HEK293 (cell line): ENCODE measurements at regions not wholly inside any gene's neighbourhood (a gene's known extent, or its start where the extent isn't known, plus 50 kb on each side); places are given as distances from the start of the nearest gene placed in this dataset.

Experiments used
- CTCF ChIA-PET: fragments of 350-600 bp; formaldehyde crosslinking; extraction: SDS; loops from one replicate; lab custom pipeline; 2021; ENCODE audit warnings: antibody characterized with exemption; lab: Yijun Ruan, JAX
- POLR2A ChIA-PET: fragments of 300-600 bp; formaldehyde crosslinking; extraction: SDS; loops from one replicate; lab custom pipeline; 2020; ENCODE audit warnings: antibody characterized with exemption, inconsistent platforms; lab: Yijun Ruan, JAX
- H3K27ac ChIP-seq: fragments of 200-500 bp; sonication (Bioruptor generic); 2 replicates; pipeline ENCODE4 v1.5.1; 2014; ENCODE audit warnings: low read depth, low read length, control low read depth, inconsistent platforms; ENCODE audit errors: extremely low read depth
- H3K36me3 ChIP-seq, 2 experiments: fragments of 200-500 bp in 1 of 2; sonication (Bioruptor generic) in 1 of 2; 1 replicate in 1 of 2; 2 replicates in 1 of 2; pipeline ENCODE4 v1.5.1; 2014 to 2017; ENCODE audit warnings: inconsistent platforms in 2 of 2, low read length in 2 of 2; ENCODE audit not compliant: control insufficient read depth in 2 of 2, insufficient read depth in 1 of 2
- H3K4me1 ChIP-seq: fragments of 200-500 bp; sonication (Bioruptor generic); 2 replicates; pipeline ENCODE4 v1.5.1; 2014; ENCODE audit warnings: mild to moderate bottlenecking, low read length, inconsistent platforms; ENCODE audit not compliant: control insufficient read depth, insufficient read depth
- H3K4me3 ChIP-seq: 2 replicates; pipeline ENCODE4 v1.5.1; 2011; ENCODE audit warnings: low read depth, mild to moderate bottlenecking, control low read depth, low read length, moderate library complexity
- H3K9me3 ChIP-seq: fragments of 200-500 bp; sonication (Bioruptor generic); 2 replicates; pipeline ENCODE4 v1.5.1; 2014; ENCODE audit warnings: low read depth, low read length, inconsistent platforms; ENCODE audit not compliant: control insufficient read depth, insufficient read depth
- BCL11A ChIP-seq: fragments of 450-650 bp; formaldehyde crosslinking; IDR thresholded peaks from 2 replicates; pipeline ENCODE4 v1.5.1; 2016; ENCODE audit warnings: low read depth, missing biosample characterization, missing genetic modification characterization
- KLF17 ChIP-seq: fragments of 450-650 bp; formaldehyde crosslinking; IDR thresholded peaks from 2 replicates; pipeline ENCODE4 v1.5.1; 2016; ENCODE audit warnings: missing biosample characterization, missing genetic modification characterization
- REST ChIP-seq: fragments of 450-650 bp; formaldehyde crosslinking; IDR thresholded peaks from 2 replicates; pipeline ENCODE4 v1.5.1; 2016; ENCODE audit warnings: missing biosample characterization, missing genetic modification characterization
- SCRT1 ChIP-seq: fragments of 450-650 bp; formaldehyde crosslinking; IDR thresholded peaks from 2 replicates; pipeline ENCODE4 v1.5.1; 2016; ENCODE audit warnings: missing biosample characterization, missing genetic modification characterization, borderline replicate concordance
- ZBTB49 ChIP-seq: fragments of 450-650 bp; formaldehyde crosslinking; IDR thresholded peaks from 2 replicates; pipeline ENCODE4 v1.5.1; 2016; ENCODE audit warnings: missing biosample characterization, missing genetic modification characterization, low read depth
- ZFP69B ChIP-seq: fragments of 450-650 bp; formaldehyde crosslinking; IDR thresholded peaks from 2 replicates; pipeline ENCODE4 v1.5.1; 2016; ENCODE audit warnings: missing biosample characterization, missing genetic modification characterization
- ZNF23 ChIP-seq: fragments of 450-650 bp; formaldehyde crosslinking; IDR thresholded peaks from 2 replicates; pipeline ENCODE4 v1.5.1; 2016; ENCODE audit warnings: missing biosample characterization, missing genetic modification characterization, borderline replicate concordance
- ZNF292 ChIP-seq: fragments of 450-650 bp; formaldehyde crosslinking; IDR thresholded peaks from 2 replicates; pipeline ENCODE4 v1.5.1; 2016; ENCODE audit warnings: low read depth, missing biosample characterization, missing genetic modification characterization, borderline replicate concordance
- ZNF324 ChIP-seq: fragments of 450-650 bp; formaldehyde crosslinking; IDR thresholded peaks from 2 replicates; pipeline ENCODE4 v1.5.1; 2016; ENCODE audit warnings: missing biosample characterization, missing genetic modification characterization
- ZNF423 ChIP-seq: fragments of 450-650 bp; formaldehyde crosslinking; IDR thresholded peaks from 2 replicates; pipeline ENCODE4 v1.5.1; 2016; ENCODE audit warnings: missing biosample characterization, missing genetic modification characterization
- ZNF561 ChIP-seq: fragments of 450-650 bp; IDR thresholded peaks from 2 replicates; pipeline ENCODE4 v1.5.1; 2018; ENCODE audit warnings: missing biosample characterization, missing genetic modification characterization, borderline replicate concordance
- ZNF610 ChIP-seq: fragments of 450-650 bp; formaldehyde crosslinking; IDR thresholded peaks from 2 replicates; pipeline ENCODE4 v1.5.1; 2016; ENCODE audit warnings: missing biosample characterization, missing genetic modification characterization, borderline replicate concordance
- ZNF645 ChIP-seq: fragments of 450-650 bp; formaldehyde crosslinking; IDR thresholded peaks from 2 replicates; pipeline ENCODE4; 2016; ENCODE audit warnings: missing biosample characterization, missing genetic modification characterization
- ZSCAN23 ChIP-seq: fragments of 450-650 bp; formaldehyde crosslinking; IDR thresholded peaks from 2 replicates; pipeline ENCODE4 v1.5.1; 2016; ENCODE audit warnings: missing biosample characterization, missing genetic modification characterization

GRCh38 chr9:106120071-106120470, 425.7 kb downstream of the TMEM38B start:
- H3K27ac ChIP-seq = no peak overlapping the region
- ChIA-PET CTCF (no interaction called here), POLR2A (no interaction called here)
- H3K9me3 ChIP-seq = no peaks in the 10 kb centered on the region
- H3K36me3 ChIP-seq = no peaks in the 10 kb centered on the region
- TF ChIP-seq ZNF423 (tag by site-specific recombination) = no peak
- no peak for TF ChIP-seq BCL11A
- H3K4me1 ChIP-seq = no peaks in the 10 kb centered on the region
- H3K4me3 ChIP-seq = no peak overlapping the region

GRCh38 chr9:106127776-106128175, 433.4 kb downstream of the TMEM38B start:
- H3K27ac ChIP-seq = no peak overlapping the region
- no peak for TF ChIP-seq ZNF610 (tag by site-specific recombination)
- TF ChIP-seq SCRT1 = no peak
- no peak for TF ChIP-seq KLF17 (tag by site-specific recombination)
- no peak for TF ChIP-seq REST (tag by site-specific recombination)
- TF ChIP-seq, all 188 proteins: peak for 0
- CTCF ChIA-PET = no interaction called here
- Histone ChIP-seq H3K4me3 (no peak overlapping the region), H3K4me1 (no peaks in the 10 kb centered on the region), H3K9me3 (no peaks in the 10 kb centered on the region), H3K36me3 (no peaks in the 10 kb centered on the region)
- POLR2A ChIA-PET = no interaction called here

GRCh38 chr9:106130374-106130773, 436.0 kb downstream of the TMEM38B start:
- no peak overlapping the region for H3K27ac ChIP-seq
- H3K4me1 ChIP-seq = no peaks in the 10 kb centered on the region
- ChIA-PET CTCF (interaction anchor here (0.6 kb wide), 1 partner anchor 155 kb away, joined by 3 read pairs; no protein-coding TSS in a partner anchor), POLR2A (no interaction called here)
- no peaks in the 10 kb centered on the region for H3K9me3 ChIP-seq
- TF ChIP-seq ZBTB49 (tag by site-specific recombination) = no peak
- TF ChIP-seq ZSCAN23 (tag by site-specific recombination) = no peak
- no peak overlapping the region for H3K4me3 ChIP-seq
- no peaks in the 10 kb centered on the region for H3K36me3 ChIP-seq

- POLR2A ChIA-PET = no interaction called here
These were observed 449.4 kb downstream of the TMEM38B start for GRCh38 chr9:106143781-106144180.

More at GRCh38 chr9:106143781-106144180, 449.4 kb downstream of the TMEM38B start:
- Histone ChIP-seq H3K27ac (no peak overlapping the region), H3K9me3 (no peaks in the 10 kb centered on the region), H3K4me1 (no peaks in the 10 kb centered on the region), H3K36me3 (no peaks in the 10 kb centered on the region), H3K4me3 (no peak overlapping the region)
- TF ChIP-seq ZNF292 (tag by site-specific recombination) = no peak
- no peak for TF ChIP-seq ZNF23
- TF ChIP-seq ZNF561 = no peak
- no peak for TF ChIP-seq ZNF324 (tag by site-specific recombination)
- no peak for TF ChIP-seq ZFP69B
- TF ChIP-seq ZNF645 (tag by site-specific recombination) = no peak
- CTCF ChIA-PET = interaction anchor here (1.0 kb wide), 1 partner anchor 31 kb away, joined by 3 read pairs; no protein-coding TSS in a partner anchor
